ENCODE measurements at regions not wholly inside any gene's neighbourhood (a gene's known extent, or its start where the extent isn't known, plus 50 kb on each side); places are given as distances from the start of the nearest gene placed in this dataset.

GRCh38 chr1:221444346-221444745 lies 297.5 kb downstream of the DUSP10 start:
- CTCF ChIA-PET (ENCODE audit: low intra/inter-chr PET ratio, low total read pairs): no interaction called here
- 18% methylated on average over 6 of the region's 6 CpGs for WGBS (ENCODE audit: low lambda C conversion rate)

More at GRCh38 chr1:221444346-221444745, 297.5 kb downstream of the DUSP10 start:
- no peak overlapping the region for H3K4me2 ChIP-seq (ENCODE audit: low read depth, low read length)
- no peak for DNase-seq (ENCODE audit: low spot score)
- no peak overlapping the region for H3K27ac ChIP-seq (ENCODE audit: extremely low read length, insufficient read depth, low read length)
- no peaks in the 10 kb centered on the region; a peak in 1 of 5 replicates for H3K27me3 ChIP-seq (ENCODE audit: control insufficient read depth in 1 of 2, insufficient read depth in 2 of 2, low read length in 2 of 2)
- no peak for ATAC-seq
- TF ChIP-seq HNRNPUL1 (IDR thresholded peaks at IDR 0.05; ENCODE audit: low read depth, low read length): no peak
- no peak for TF ChIP-seq ZBTB7A (CRISPR knock-in tag; IDR thresholded peaks at IDR 0.05)
- no peak for TF ChIP-seq ZSCAN25 (CRISPR knock-in tag; IDR thresholded peaks at IDR 0.05)
- no peak for TF ChIP-seq PRDM15 (CRISPR knock-in tag; IDR thresholded peaks at IDR 0.05)
- TF ChIP-seq SMAD9 (CRISPR knock-in tag; IDR thresholded peaks at IDR 0.05): no peak
- TF ChIP-seq RNF2 (conservative IDR thresholded peaks at IDR 0.05; ENCODE audit: low read depth): no peak
- no peak for TF ChIP-seq AGO2 (optimal IDR thresholded peaks at IDR 0.05; ENCODE audit: low read depth, low read length)
- no peak for TF ChIP-seq ZNF446 (CRISPR knock-in tag; IDR thresholded peaks at IDR 0.05)
- TF ChIP-seq MAZ (IDR thresholded peaks at IDR 0.05; ENCODE audit: borderline replicate concordance, low read depth, low read length): no peak
- no peak for TF ChIP-seq MAZ (CRISPR knock-in tag; IDR thresholded peaks at IDR 0.05; ENCODE audit: low read depth)
- no peak for TF ChIP-seq STAT5B (CRISPR knock-in tag; IDR thresholded peaks at IDR 0.05)
- no peak for TF ChIP-seq SALL2 (CRISPR knock-in tag; IDR thresholded peaks at IDR 0.05)
- TF ChIP-seq HMGXB3 (CRISPR knock-in tag; IDR thresholded peaks at IDR 0.05; ENCODE audit: borderline replicate concordance): no peak
- no peak for TF ChIP-seq DPF2 (CRISPR knock-in tag; IDR thresholded peaks at IDR 0.05; ENCODE audit: borderline replicate concordance, low read depth)
- TF ChIP-seq SRSF1 (optimal IDR thresholded peaks at IDR 0.05; ENCODE audit: low read depth, low read length): no peak
- no peak for TF ChIP-seq DRAP1 (CRISPR knock-in tag; IDR thresholded peaks at IDR 0.05)
- H3K9me3 ChIP-seq (ENCODE audit: low read length): no peaks in the 10 kb centered on the region
- no peak for FAIRE-seq
- no peaks in the 10 kb centered on the region for H3K79me2 ChIP-seq (ENCODE audit: insufficient read depth, low read length)
- H3K4me3 ChIP-seq (replicated peaks in 1 of 3; ENCODE audit: insufficient read depth in 1 of 3, low read depth in 2 of 3, low read length in 3 of 3): no peak overlapping the region
- H2AFZ ChIP-seq (ENCODE audit: low read length): no peak overlapping the region
- intact Hi-C loops (cut with micrococcal nuclease; ENCODE audit: unreplicated experiment) (no loop called here), in situ Hi-C loops (cut with HindIII; ENCODE audit: extremely low pct_ligation_motif_present, low pct_unique_long_range_greater_than_20kb) (no loop called here)
- no peaks in the 10 kb centered on the region for H4K20me1 ChIP-seq (ENCODE audit: insufficient read depth, low read length)
- BruUV-seq (replicated peaks): no TSS peak
- H3K4me1 ChIP-seq (ENCODE audit: insufficient read depth, low read length): no peaks in the 10 kb centered on the region
- no peak overlapping the region for H3K9ac ChIP-seq (ENCODE audit: insufficient read depth, low read depth, low read length)
- no peaks in the 10 kb centered on the region for H3K36me3 ChIP-seq (replicated peaks in 1 of 2; ENCODE audit: control insufficient read depth in 1 of 2, insufficient read depth in 2 of 2, low read length in 2 of 2)
- POLR2A ChIA-PET: no interaction called here

Data from HepG2 (cell line).